GM12878 (cell line): ENCODE measurements at regions not wholly inside any gene's neighbourhood (a gene's known extent, or its start where the extent isn't known, plus 50 kb on each side); places are given as distances from the start of the nearest gene placed in this dataset.

Source experiments
- ATAC-seq: fragments of 200-7000 bp; cut with Tn5 transposase; 3 replicates; pipeline ENCODE4 v1.9.1; 2020; ENCODE audit warnings: mild to moderate bottlenecking, moderate library complexity
- BruUV-seq: library from RNA; stranded (reverse); fragments of 400-500 nt; replicated peaks from 2 replicates; lab custom pipeline; 2021; lab: Mats Ljungman, UMichigan
- CTCF ChIA-PET: fragments of 300-600 bp; sonication (Branson Sonifier 250); formaldehyde crosslinking; extraction: SDS; loops from one replicate; lab custom pipeline; 2021; ENCODE audit warnings: inconsistent platforms; lab: Yijun Ruan, JAX
- POLR2A ChIA-PET: fragments of 350-600 bp; formaldehyde crosslinking; extraction: SDS; loops from one replicate; lab custom pipeline; 2021; ENCODE audit warnings: inconsistent platforms; lab: Charles Lee
- RAD21 ChIA-PET: fragments of 300-600 bp; sonication (Branson Sonifier 250); formaldehyde crosslinking; loops from one replicate; lab custom pipeline; 2023; ENCODE audit warnings: antibody characterized with exemption; ENCODE audit not compliant: unreplicated experiment; lab: Charles Lee
- SMC1A ChIA-PET: fragments of 300-600 bp; sonication (Branson Sonifier 250); formaldehyde crosslinking; loops from one replicate; lab custom pipeline; 2023; ENCODE audit not compliant: unreplicated experiment, uncharacterized antibody; lab: Charles Lee
- DNase-seq: peaks from one replicate; pipeline ENCODE4 v3.0.0-alpha.2; 2011; ENCODE audit warnings: low read depth, low spot score
- FAIRE-seq: peaks from 3 replicates; lab custom pipeline; 2011; peaks lifted over from hg19 to GRCh38; lab: Jason Lieb, UNC
- H2AFZ ChIP-seq: 2 replicates; pipeline ENCODE4 v1.6.0; 2011; ENCODE audit warnings: low read depth, low read length, control low read depth; ENCODE audit not compliant: control insufficient read depth
- H3K27ac ChIP-seq: 2 replicates; pipeline ENCODE4 v1.5.1; 2011; ENCODE audit warnings: control low read depth; ENCODE audit not compliant: control insufficient read depth, insufficient read depth
- H3K27me3 ChIP-seq, 2 experiments: replicated peaks in 1 of 2; 2 replicates each; pipeline versions ENCODE4 v1.6.0 to v1.6.1; 2011; ENCODE audit warnings: low read length in 1 of 2; ENCODE audit not compliant: control insufficient read depth in 2 of 2, insufficient read depth in 2 of 2
- H3K36me3 ChIP-seq, 2 experiments: 2 replicates each; pipeline ENCODE4 v1.5.1; 2011; ENCODE audit warnings: low read length in 1 of 2; ENCODE audit not compliant: control insufficient read depth in 2 of 2, insufficient read depth in 2 of 2
- H3K4me1 ChIP-seq: 2 replicates; pipeline ENCODE4 v1.6.1; 2011; ENCODE audit warnings: mild to moderate bottlenecking, low read length, moderate library complexity, mixed read lengths; ENCODE audit not compliant: control insufficient read depth, insufficient read depth
- H3K4me2 ChIP-seq: 2 replicates; pipeline ENCODE4 v1.6.0; 2011; ENCODE audit warnings: control low read depth; ENCODE audit not compliant: control insufficient read depth, insufficient read depth
- H3K4me3 ChIP-seq: fragments of 200-600 bp; sonication (generic); 2 replicates; pipeline ENCODE4 v1.5.1; 2016
- H3K79me2 ChIP-seq: 2 replicates; pipeline ENCODE4 v1.6.0; 2011; ENCODE audit warnings: low read length; ENCODE audit not compliant: control insufficient read depth, insufficient read depth
- H3K9ac ChIP-seq: 2 replicates; pipeline ENCODE4 v1.8.0; 2011; ENCODE audit warnings: low read length, control low read depth, mixed read lengths; ENCODE audit not compliant: control insufficient read depth, insufficient read depth
- H3K9me3 ChIP-seq: replicated peaks from 3 replicates; pipeline ENCODE4 v1.5.1; 2011; ENCODE audit warnings: mild to moderate bottlenecking, low read length; ENCODE audit not compliant: control insufficient read depth, insufficient read depth
- H4K20me1 ChIP-seq: 2 replicates; pipeline ENCODE4 v1.6.0; 2011; ENCODE audit not compliant: control insufficient read depth, insufficient read depth
- CEBPB ChIP-seq, 2 experiments: fragments of 150-350 bp in 1 of 2; IDR thresholded peaks; 2 replicates each; pipeline ENCODE4 v1.6.1; 2012 to 2014; ENCODE audit warnings: low read depth in 2 of 2, low read length in 2 of 2, borderline replicate concordance in 1 of 2, inconsistent platforms in 1 of 2
- NR2F1 ChIP-seq: fragments of 450-650 bp; conservative IDR thresholded peaks from 2 replicates; pipeline ENCODE4 v1.6.1; 2017; ENCODE audit warnings: mild to moderate bottlenecking
- TARDBP ChIP-seq: IDR thresholded peaks from 2 replicates; pipeline ENCODE4 v1.6.1; 2016; ENCODE audit warnings: borderline replicate concordance
- WGBS: methylation state at CpG from one replicate; pipeline ENCODE4 v1.1.6; 2016; ENCODE audit warnings: low lambda C conversion rate; ENCODE audit not compliant: insufficient replicate concordance, insufficient coverage; ENCODE audit errors: missing lambda C conversion rate; 5-methylcytosine and 5-hydroxymethylcytosine counted together
- in situ Hi-C: fragments of 300-500 bp; cut with MboI; formaldehyde crosslinking; loops from 9 replicates; pipeline ENCODE4 v1.14.3; 2018; ENCODE audit warnings: mixed read lengths
- intact Hi-C: fragments of 100-400 bp; cut with micrococcal nuclease; formaldehyde crosslinking; loops from one replicate; pipeline ENCODE4 v1.14.2; 2022; ENCODE audit not compliant: unreplicated experiment
- TF ChIP-seq, protein P1 (sequence below): IDR thresholded peaks from 2 replicates; pipeline ENCODE4 v1.6.1; 2012; ENCODE audit warnings: low read depth, low read length, improper control_type of control experiment

DNA sequence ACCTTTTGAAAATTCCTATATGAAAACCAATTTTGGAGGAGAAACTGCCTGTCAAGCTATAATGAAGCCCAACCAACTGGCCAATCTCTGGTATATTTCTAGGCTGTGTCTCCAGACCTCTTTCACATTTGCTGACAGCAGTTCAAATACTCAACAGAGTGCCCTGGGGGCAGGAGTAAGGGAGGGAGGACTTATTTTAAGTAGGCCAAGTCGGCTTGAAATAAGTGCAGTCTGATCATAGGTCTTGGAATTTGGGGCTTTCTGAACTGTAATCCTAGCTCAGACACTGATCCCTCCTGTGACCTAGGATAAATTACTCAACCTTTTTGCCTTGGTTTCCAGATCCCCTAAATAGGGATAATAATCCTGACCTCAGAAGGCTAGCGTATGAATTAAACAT lies 59.4 kb upstream of the SLC7A11 start:
- 56% methylated on average over 2 of the region's 2 CpGs for WGBS
- intact Hi-C loops: no loop called here
- in situ Hi-C loops: no loop called here
- no peak overlapping the region for H3K4me2 ChIP-seq
- H4K20me1 ChIP-seq: no peaks in the 10 kb centered on the region
- no peaks in the 10 kb centered on the region for H3K27me3 ChIP-seq
- ChIA-PET SMC1A (no interaction called here), POLR2A (no interaction called here), CTCF (no interaction called here), RAD21 (no interaction called here)
- H3K36me3 ChIP-seq: no peaks in the 10 kb centered on the region
- no peaks in the 10 kb centered on the region for H3K79me2 ChIP-seq
- H3K4me3 ChIP-seq: no peak overlapping the region
- H2AFZ ChIP-seq: no peak overlapping the region
- ATAC-seq: no peak
- H3K9ac ChIP-seq: no peak overlapping the region
- FAIRE-seq: no peak
- BruUV-seq: no TSS peak
- no peak for DNase-seq
- no peak overlapping the region for H3K27ac ChIP-seq
- H3K9me3 ChIP-seq: no peaks in the 10 kb centered on the region
- TF ChIP-seq CEBPB (IDR thresholded peaks at IDR 0.05; ENCODE audit: borderline replicate concordance in 1 of 2, low read depth in 2 of 2, low read length in 2 of 2): no peak
- H3K4me1 ChIP-seq: no peaks in the 10 kb centered on the region

DNA sequence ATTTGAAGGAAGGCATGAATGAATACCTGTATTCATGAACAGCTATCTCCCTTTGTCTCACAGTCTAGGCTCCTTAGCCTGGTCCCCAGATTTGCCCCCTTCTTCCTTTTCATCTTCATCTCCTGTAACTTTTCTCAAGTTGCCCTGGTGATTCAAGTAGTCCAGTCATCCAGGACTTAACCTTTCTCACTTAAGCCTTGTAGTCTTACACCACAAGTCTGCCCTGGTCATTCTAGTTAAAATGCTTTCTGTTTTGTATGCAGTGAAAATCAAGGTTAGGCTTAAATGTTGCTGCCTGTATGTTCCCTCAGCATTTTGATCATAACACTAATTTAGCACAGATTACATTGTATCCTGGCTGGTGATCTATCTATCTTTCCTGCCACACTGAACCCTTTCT lies 58.5 kb upstream of the SLC7A11 start:
- H3K27ac ChIP-seq: no peak overlapping the region
- BruUV-seq: no TSS peak
- no peaks in the 10 kb centered on the region for H4K20me1 ChIP-seq
- H3K9ac ChIP-seq: no peak overlapping the region
- intact Hi-C loops (no loop called here), in situ Hi-C loops (no loop called here)
- no peak for FAIRE-seq
- no peak overlapping the region for H2AFZ ChIP-seq
- no peaks in the 10 kb centered on the region for H3K79me2 ChIP-seq
- POLR2A ChIA-PET: no interaction called here
- no peaks in the 10 kb centered on the region for H3K27me3 ChIP-seq
- H3K4me3 ChIP-seq: no peak overlapping the region
- TF ChIP-seq NR2F1: 0 out of 2 replicates have a peak, but pooled peaks have one; percentile 19
- no peak for TF ChIP-seq TARDBP
- TF ChIP-seq, protein P1, sequence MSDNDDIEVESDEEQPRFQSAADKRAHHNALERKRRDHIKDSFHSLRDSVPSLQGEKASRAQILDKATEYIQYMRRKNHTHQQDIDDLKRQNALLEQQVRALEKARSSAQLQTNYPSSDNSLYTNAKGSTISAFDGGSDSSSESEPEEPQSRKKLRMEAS: no peak
- SMC1A ChIA-PET: interaction anchor here (1.1 kb wide), 1 partner anchor 12 kb away, joined by 3 read pairs; no protein-coding TSS in a partner anchor
- DNase-seq: no peak
- RAD21 ChIA-PET: no interaction called here
- H3K4me2 ChIP-seq: no peak overlapping the region
- no peaks in the 10 kb centered on the region for H3K36me3 ChIP-seq
- CTCF ChIA-PET: no interaction called here
- H3K4me1 ChIP-seq: no peaks in the 10 kb centered on the region
- no peaks in the 10 kb centered on the region for H3K9me3 ChIP-seq
- ATAC-seq: no peak
